BJ (cell line): ENCODE measurements at regions not wholly inside any gene's neighbourhood (a gene's known extent, or its start where the extent isn't known, plus 50 kb on each side); places are given as distances from the start of the nearest gene placed in this dataset.

Experiments
- CTCF ChIA-PET: fragments of 350-600 bp; formaldehyde crosslinking; extraction: SDS; loops from one replicate; lab custom pipeline; 2021; ENCODE audit warnings: antibody characterized with exemption, inconsistent platforms; lab: Yijun Ruan, JAX
- POLR2A ChIA-PET: fragments of 300-600 bp; sonication (Branson Sonifier 250); formaldehyde crosslinking; extraction: SDS; loops from one replicate; lab custom pipeline; 2021; ENCODE audit warnings: antibody characterized with exemption; lab: Charles Lee
- DNase-seq: peaks from one replicate; pipeline ENCODE4 v3.0.0-alpha.2; 2011; ENCODE audit warnings: low read depth
- H3K27me3 ChIP-seq: 2 replicates; pipeline ENCODE4 v1.6.0; 2011; ENCODE audit warnings: low read length; ENCODE audit not compliant: control insufficient read depth, insufficient read depth
- H3K36me3 ChIP-seq: 2 replicates; pipeline ENCODE4 v1.5.1; 2011; ENCODE audit warnings: low read length; ENCODE audit not compliant: control insufficient read depth, insufficient read depth
- H3K4me3 ChIP-seq: 2 replicates; pipeline ENCODE4 v1.5.1; 2011; ENCODE audit warnings: low read depth, mild to moderate bottlenecking, control low read depth, low read length
- TF ChIP-seq, protein P1 (sequence below): IDR thresholded peaks from 2 replicates; pipeline ENCODE4 v1.5.1; 2011; ENCODE audit warnings: low read depth, mild to moderate bottlenecking, control low read depth, inconsistent platforms, low read length, moderate library complexity; ENCODE audit not compliant: insufficient read depth

DNA sequence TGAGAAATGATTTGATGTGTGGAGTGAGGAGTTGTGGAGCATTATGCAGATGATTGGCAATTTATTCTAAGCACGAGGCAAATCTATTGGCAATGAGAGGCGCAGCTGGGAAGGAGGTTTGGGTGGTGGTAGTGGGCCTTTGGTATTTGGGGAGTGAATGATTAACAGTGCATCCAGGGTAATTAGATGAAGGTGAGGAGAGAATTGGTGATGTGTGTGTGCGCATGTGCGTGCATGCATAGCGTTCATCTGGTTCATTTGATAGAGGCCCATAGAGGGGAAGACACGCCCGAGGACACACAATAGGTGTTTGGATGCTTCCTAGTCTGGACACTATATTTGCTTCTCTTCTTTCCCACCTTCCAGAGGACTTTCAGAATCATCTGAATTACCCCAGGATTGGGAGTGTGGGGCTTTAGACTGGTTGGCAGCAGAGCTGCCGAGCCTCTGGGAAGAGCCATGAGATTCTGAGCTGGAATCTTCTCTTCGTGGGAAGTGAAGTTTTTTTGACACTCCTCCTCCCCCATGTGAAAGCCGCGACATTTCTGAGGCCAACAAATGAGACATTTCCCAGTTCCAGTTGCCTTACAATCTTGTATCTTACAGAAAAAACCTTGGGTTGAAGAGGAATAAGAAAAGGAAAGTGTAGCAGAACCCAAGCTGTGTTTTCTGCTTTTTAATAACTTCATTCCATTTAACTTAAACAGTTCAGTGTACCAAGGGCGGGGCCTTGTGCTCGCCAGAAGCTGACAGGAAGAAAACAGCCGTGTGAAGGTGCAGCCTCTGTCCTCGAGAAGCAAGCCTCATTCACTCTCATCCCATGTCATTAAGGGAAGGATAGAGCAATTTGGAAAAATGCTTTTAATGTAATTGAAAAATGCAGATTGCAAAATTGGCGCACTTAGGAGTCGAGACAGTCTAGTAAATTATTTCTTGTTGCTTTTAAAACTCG is 65.2 kb downstream of the SLC25A47 start:
- DNase-seq: no peak
- TF ChIP-seq, protein P1, sequence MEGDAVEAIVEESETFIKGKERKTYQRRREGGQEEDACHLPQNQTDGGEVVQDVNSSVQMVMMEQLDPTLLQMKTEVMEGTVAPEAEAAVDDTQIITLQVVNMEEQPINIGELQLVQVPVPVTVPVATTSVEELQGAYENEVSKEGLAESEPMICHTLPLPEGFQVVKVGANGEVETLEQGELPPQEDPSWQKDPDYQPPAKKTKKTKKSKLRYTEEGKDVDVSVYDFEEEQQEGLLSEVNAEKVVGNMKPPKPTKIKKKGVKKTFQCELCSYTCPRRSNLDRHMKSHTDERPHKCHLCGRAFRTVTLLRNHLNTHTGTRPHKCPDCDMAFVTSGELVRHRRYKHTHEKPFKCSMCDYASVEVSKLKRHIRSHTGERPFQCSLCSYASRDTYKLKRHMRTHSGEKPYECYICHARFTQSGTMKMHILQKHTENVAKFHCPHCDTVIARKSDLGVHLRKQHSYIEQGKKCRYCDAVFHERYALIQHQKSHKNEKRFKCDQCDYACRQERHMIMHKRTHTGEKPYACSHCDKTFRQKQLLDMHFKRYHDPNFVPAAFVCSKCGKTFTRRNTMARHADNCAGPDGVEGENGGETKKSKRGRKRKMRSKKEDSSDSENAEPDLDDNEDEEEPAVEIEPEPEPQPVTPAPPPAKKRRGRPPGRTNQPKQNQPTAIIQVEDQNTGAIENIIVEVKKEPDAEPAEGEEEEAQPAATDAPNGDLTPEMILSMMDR: no peak
- ChIA-PET POLR2A (no interaction called here), CTCF (interaction anchor here (0.8 to 10.1 kb wide), 8 partner anchors 29 to 1240 kb away, joined by 3 to 123 read pairs (median 6); no protein-coding TSS in a partner anchor)
- Histone ChIP-seq H3K36me3 (peaks cover 2% of the 10 kb centered on the region), H3K4me3 (no peak overlapping the region), H3K27me3 (no peaks in the 10 kb centered on the region)

DNA sequence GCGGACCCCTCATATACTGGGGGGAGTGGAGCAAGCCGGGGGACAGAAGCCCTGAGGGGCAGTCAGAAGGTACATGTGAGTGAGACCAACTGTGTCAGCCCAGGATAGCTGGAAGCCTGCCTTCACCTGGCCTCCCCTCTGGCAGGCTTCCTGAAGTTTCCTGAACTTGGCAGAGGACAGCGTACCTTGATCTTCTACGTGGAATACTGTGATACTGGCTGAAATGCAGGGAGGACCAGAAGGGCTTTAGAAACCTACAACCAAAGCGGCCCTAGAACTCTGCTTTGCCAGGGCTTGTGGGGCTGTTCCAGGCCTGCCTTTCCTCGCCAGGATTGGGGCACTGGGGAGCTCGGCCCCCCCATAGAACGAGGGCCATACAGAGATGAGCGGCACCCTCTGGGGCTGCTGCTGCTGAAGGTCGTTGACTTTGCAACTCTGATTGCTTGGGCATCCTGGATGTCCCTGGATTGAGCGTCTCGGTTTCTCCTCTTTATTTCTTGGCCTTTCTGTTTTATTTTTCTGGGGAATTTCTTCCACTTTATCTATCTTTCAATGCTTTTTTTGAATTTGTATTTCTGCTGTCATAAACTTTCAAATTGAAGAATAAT is 66.5 kb downstream of the SLC25A47 start:
- POLR2A ChIA-PET: no interaction called here
- Histone ChIP-seq H3K27me3 (no peaks in the 10 kb centered on the region), H3K4me3 (no peak overlapping the region), H3K36me3 (peaks cover 2% of the 10 kb centered on the region)
- TF ChIP-seq, protein P1: no peak
- CTCF ChIA-PET: interaction anchor here (0.7 to 10.1 kb wide), 8 partner anchors 25 to 461 kb away, joined by 3 to 123 read pairs (median 4); no protein-coding TSS in a partner anchor
- no peak for DNase-seq

DNA sequence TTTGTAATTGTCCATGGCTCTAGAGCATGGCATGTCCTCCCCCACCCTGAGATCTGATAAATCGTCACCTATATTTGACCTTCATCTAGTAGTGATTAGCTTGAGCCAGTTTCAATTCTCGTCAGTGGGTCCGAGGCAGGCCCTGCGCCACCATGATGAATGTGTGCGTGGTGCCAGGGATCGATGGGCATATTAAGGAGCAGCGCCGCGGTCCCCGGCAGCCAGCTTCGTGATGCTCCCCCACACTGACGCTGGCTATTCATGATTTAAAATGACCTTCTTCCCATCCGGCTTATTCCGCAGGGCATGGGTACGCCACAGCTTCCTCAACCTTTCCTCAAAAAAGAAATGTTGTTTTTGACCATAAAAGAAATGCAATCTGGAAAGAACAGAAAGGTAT is 68.0 kb downstream of the SLC25A47 start:
- TF ChIP-seq, protein P1: no peak
- peaks cover 2% of the 10 kb centered on the region for H3K36me3 ChIP-seq
- H3K4me3 ChIP-seq: no peak overlapping the region
- ChIA-PET CTCF (interaction anchor here (0.6 to 2.5 kb wide), 7 partner anchors 24 to 773 kb away, joined by 3 to 7 read pairs (median 5); no protein-coding TSS in a partner anchor), POLR2A (no interaction called here)
- no peak for DNase-seq
- H3K27me3 ChIP-seq: no peaks in the 10 kb centered on the region

DNA sequence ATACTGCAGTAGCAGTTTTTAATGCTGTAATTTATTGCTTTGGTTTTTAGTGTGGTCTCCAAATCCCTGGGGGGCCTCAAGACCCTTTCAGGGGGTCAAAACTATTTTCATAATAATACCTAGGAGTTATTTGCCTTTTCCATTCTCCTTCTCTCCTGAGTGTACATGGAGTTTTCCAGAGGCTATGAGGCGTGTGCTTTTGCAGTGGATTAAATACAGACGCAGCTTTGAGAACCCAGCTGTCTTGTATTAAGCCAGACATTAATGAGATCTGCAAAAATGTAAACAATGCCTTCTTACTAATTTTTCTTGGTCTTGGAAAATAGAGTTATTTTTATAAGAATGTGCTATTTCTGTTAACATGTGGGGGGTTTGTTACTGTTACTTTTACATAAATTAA is 68.6 kb downstream of the SLC25A47 start:
- Histone ChIP-seq H3K36me3 (peaks cover 2% of the 10 kb centered on the region), H3K4me3 (no peak overlapping the region), H3K27me3 (no peaks in the 10 kb centered on the region)
- DNase-seq: peak; percentile 66
- CTCF ChIA-PET: interaction anchor here (0.6 to 2.5 kb wide), 8 partner anchors 8 to 772 kb away, joined by 3 to 7 read pairs (median 5); no protein-coding TSS in a partner anchor
- POLR2A ChIA-PET: interaction anchor here (0.6 kb wide), 1 partner anchor 660 kb away, joined by 5 read pairs; no protein-coding TSS in a partner anchor
- TF ChIP-seq, protein P1: no peak

DNA sequence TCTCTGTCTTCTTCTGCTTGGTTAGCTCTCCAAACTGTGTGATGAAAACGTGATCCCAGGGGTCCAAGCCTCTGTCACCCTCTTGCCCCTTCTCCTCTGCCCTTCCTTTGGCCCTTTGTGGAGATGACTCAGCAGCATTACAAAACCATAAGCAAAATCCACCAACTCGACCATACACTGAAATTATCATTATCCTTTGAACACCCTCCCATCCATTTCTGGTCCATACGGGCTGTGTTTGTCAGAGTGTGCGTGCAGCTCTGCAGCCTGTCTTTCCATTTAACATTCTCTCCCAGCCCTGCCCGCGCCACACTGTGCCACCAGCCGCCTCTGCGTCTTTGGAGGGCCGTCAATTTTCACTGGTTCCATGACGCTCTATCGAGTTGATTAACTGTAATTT is 69.2 kb downstream of the SLC25A47 start:
- POLR2A ChIA-PET: no interaction called here

More for the DNA sequence above, 69.2 kb downstream of the SLC25A47 start:
- CTCF ChIA-PET: interaction anchor here (0.7 to 2.5 kb wide), 6 partner anchors 8 to 270 kb away, joined by 3 to 7 read pairs (median 6); no protein-coding TSS in a partner anchor
- TF ChIP-seq, protein P1: no peak
- Histone ChIP-seq H3K36me3 (peaks cover 2% of the 10 kb centered on the region), H3K27me3 (no peaks in the 10 kb centered on the region), H3K4me3 (no peak overlapping the region)
- DNase-seq: no peak
